ENCODE measurements at regions not wholly inside any gene's neighbourhood (a gene's known extent, or its start where the extent isn't known, plus 50 kb on each side); places are given as distances from the start of the nearest gene placed in this dataset.

- no peak for TF ChIP-seq CTCF (IDR thresholded peaks at IDR 0.05; ENCODE audit: insufficient read depth, low read depth, low read length)
- Histone ChIP-seq H3K4me3 (ENCODE audit: low read depth, low read length) (no peak overlapping the region), H3K27me3 (ENCODE audit: control insufficient read depth, insufficient read depth, low read length) (no peaks in the 10 kb centered on the region), H3K36me3 (ENCODE audit: control insufficient read depth, insufficient read depth, low read length) (no peaks in the 10 kb centered on the region)
- CTCF ChIA-PET, result no interaction called here
- POLR2A ChIA-PET, result no interaction called here
- DNase-seq (ENCODE audit: low read depth), result no peak
Observed at GRCh38 chr2:199160081-199160480, 297.7 kb downstream of the SATB2 start.

GRCh38 chr2:199148076-199148845, 309.5 kb downstream of the SATB2 start:
- DNase-seq (ENCODE audit: low read depth), result no peak
- no peak overlapping the region for H3K4me3 ChIP-seq (ENCODE audit: low read depth, low read length)
- TF ChIP-seq CTCF (IDR thresholded peaks at IDR 0.05; ENCODE audit: insufficient read depth, low read depth, low read length), result no peak
- no peaks in the 10 kb centered on the region for H3K27me3 ChIP-seq (ENCODE audit: control insufficient read depth, insufficient read depth, low read length)
- ChIA-PET CTCF (no interaction called here), POLR2A (no interaction called here)
- H3K36me3 ChIP-seq (ENCODE audit: control insufficient read depth, insufficient read depth, low read length), result no peaks in the 10 kb centered on the region

GRCh38 chr2:199147216-199147615, 310.5 kb downstream of the SATB2 start:
- ChIA-PET POLR2A (no interaction called here), CTCF (no interaction called here)

GRCh38 chr2:199144546-199144945, 313.2 kb downstream of the SATB2 start:
- ChIA-PET POLR2A (no interaction called here), CTCF (interaction anchor here (0.7 kb wide), 1 partner anchor 9 kb away, joined by 3 read pairs; no protein-coding TSS in a partner anchor)
- no peaks in the 10 kb centered on the region for H3K27me3 ChIP-seq (ENCODE audit: control insufficient read depth, insufficient read depth, low read length)
- DNase-seq (ENCODE audit: low read depth), result no peak
- H3K36me3 ChIP-seq (ENCODE audit: control insufficient read depth, insufficient read depth, low read length), result no peaks in the 10 kb centered on the region
- H3K4me3 ChIP-seq (ENCODE audit: low read depth, low read length), result no peak overlapping the region
- TF ChIP-seq CTCF (IDR thresholded peaks at IDR 0.05; ENCODE audit: insufficient read depth, low read depth, low read length), result no peak

More at GRCh38 chr2:199147216-199147615, 310.5 kb downstream of the SATB2 start:
- H3K36me3 ChIP-seq (ENCODE audit: control insufficient read depth, insufficient read depth, low read length), result no peaks in the 10 kb centered on the region
- peak; percentile 44 for DNase-seq (ENCODE audit: low read depth)
- H3K4me3 ChIP-seq (ENCODE audit: low read depth, low read length), result no peak overlapping the region
- TF ChIP-seq CTCF (IDR thresholded peaks at IDR 0.05; ENCODE audit: insufficient read depth, low read depth, low read length), result no peak
- no peaks in the 10 kb centered on the region for H3K27me3 ChIP-seq (ENCODE audit: control insufficient read depth, insufficient read depth, low read length)

- TF ChIP-seq CTCF (IDR thresholded peaks at IDR 0.05; ENCODE audit: insufficient read depth, low read depth, low read length), result no peak
- ChIA-PET CTCF (interaction anchor here (0.7 kb wide), 1 partner anchor 8 kb away, joined by 3 read pairs; no protein-coding TSS in a partner anchor), POLR2A (no interaction called here)
- Histone ChIP-seq H3K4me3 (ENCODE audit: low read depth, low read length) (no peak overlapping the region), H3K27me3 (ENCODE audit: control insufficient read depth, insufficient read depth, low read length) (no peaks in the 10 kb centered on the region), H3K36me3 (ENCODE audit: control insufficient read depth, insufficient read depth, low read length) (no peaks in the 10 kb centered on the region)
- DNase-seq (ENCODE audit: low read depth), result no peak
Observed at GRCh38 chr2:199144036-199144435, 313.7 kb downstream of the SATB2 start.
